K562 (cell line): ENCODE measurements at regions not wholly inside any gene's neighbourhood (a gene's known extent, or its start where the extent isn't known, plus 50 kb on each side); places are given as distances from the start of the nearest gene placed in this dataset.

Experiments
- CHD4 ChIP-seq: fragments of 200-600 bp; sonication (generic); IDR thresholded peaks from 3 replicates; pipeline ENCODE4 v1.6.1; 2012; ENCODE audit warnings: low read depth, mild to moderate bottlenecking, mixed read lengths, low read length, inconsistent platforms; ENCODE audit not compliant: insufficient read depth, insufficient replicate concordance, poor library complexity, severe bottlenecking
- CREM ChIP-seq: IDR thresholded peaks from 2 replicates; pipeline ENCODE4 v1.6.1; 2014; ENCODE audit warnings: antibody characterized with exemption, low read depth
- HCFC1 ChIP-seq: IDR thresholded peaks from 2 replicates; pipeline ENCODE4 v1.6.1; 2012; ENCODE audit warnings: low read depth, low read length, improper control_type of control experiment
- KDM1A ChIP-seq, 2 experiments: fragments of 450-650 bp; IDR thresholded peaks; 2 replicates each; pipeline ENCODE4 v1.6.1; 2016; ENCODE audit warnings: mild to moderate bottlenecking in 2 of 2
- POLR2A ChIP-seq: fragments of 450-650 bp; conservative IDR thresholded peaks from 2 replicates; pipeline ENCODE4 v1.6.1; 2016
- POLR2AphosphoS5 ChIP-seq: IDR thresholded peaks from 2 replicates; pipeline ENCODE4 v1.6.1; 2011; ENCODE audit warnings: mild to moderate bottlenecking, low read depth, low read length, moderate library complexity; ENCODE audit not compliant: control insufficient read depth, insufficient read depth
- ZNF232 ChIP-seq: sonication (generic); formaldehyde crosslinking; IDR thresholded peaks from 2 replicates; pipeline ENCODE4 v1.8.0; 2022; ENCODE audit warnings: mild to moderate bottlenecking, missing genetic modification reagents
- ZNF274 ChIP-seq: IDR thresholded peaks from 2 replicates; pipeline ENCODE4 v1.6.1; 2011; ENCODE audit warnings: low read depth, mild to moderate bottlenecking, low read length, moderate library complexity, borderline replicate concordance
- ZNF561 ChIP-seq: fragments of 450-650 bp; formaldehyde crosslinking; conservative IDR thresholded peaks from 2 replicates; pipeline ENCODE4 v1.4.0; 2020; ENCODE audit warnings: mild to moderate bottlenecking, moderate library complexity
- TF ChIP-seq, protein P1 (sequence below): fragments of 450-650 bp; formaldehyde crosslinking; IDR thresholded peaks from 2 replicates; pipeline ENCODE4 v1.4.0; 2022; ENCODE audit warnings: mild to moderate bottlenecking, moderate library complexity
- TF ChIP-seq, protein P2 (sequence below), 3 experiments: IDR thresholded peaks in 2 of 3; conservative IDR thresholded peaks in 1 of 3; 2 replicates each; pipeline ENCODE4 v1.5.1; 2011 to 2012; ENCODE audit warnings: low read length in 3 of 3, mild to moderate bottlenecking in 3 of 3, control low read depth in 2 of 3, improper control_type of control experiment in 1 of 3, inconsistent platforms in 1 of 3, low read depth in 1 of 3, mixed read lengths in 1 of 3, moderate library complexity in 1 of 3; ENCODE audit not compliant: insufficient read depth in 2 of 3

DNA sequence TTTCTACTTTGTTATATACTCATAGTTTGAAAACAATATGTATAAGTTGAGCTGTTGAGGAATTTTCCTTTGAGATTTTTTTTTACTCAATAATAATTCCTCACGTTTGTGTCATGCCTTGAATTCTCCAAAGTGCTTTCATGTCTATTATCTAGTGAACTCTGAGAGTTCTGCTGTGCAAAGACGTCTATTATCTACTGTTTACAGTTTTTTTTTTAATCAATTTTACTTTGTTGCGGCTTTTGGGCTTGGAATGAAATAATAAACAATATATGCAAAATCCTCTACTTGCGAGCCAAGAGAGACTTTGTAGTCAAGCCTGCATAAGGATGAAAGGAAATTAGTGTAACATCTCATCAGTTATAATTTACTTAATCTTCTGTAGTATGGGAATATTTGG is 107.2 kb upstream of the FRMD6 start:
- TF ChIP-seq POLR2A: no peak
- TF ChIP-seq ZNF561 (CRISPR knock-in tag): no peak
- no peak for TF ChIP-seq ZNF274
- TF ChIP-seq KDM1A (IDR thresholded peaks at IDR 0.05): no peak
- TF ChIP-seq CREM: no peak
- TF ChIP-seq, protein P1, sequence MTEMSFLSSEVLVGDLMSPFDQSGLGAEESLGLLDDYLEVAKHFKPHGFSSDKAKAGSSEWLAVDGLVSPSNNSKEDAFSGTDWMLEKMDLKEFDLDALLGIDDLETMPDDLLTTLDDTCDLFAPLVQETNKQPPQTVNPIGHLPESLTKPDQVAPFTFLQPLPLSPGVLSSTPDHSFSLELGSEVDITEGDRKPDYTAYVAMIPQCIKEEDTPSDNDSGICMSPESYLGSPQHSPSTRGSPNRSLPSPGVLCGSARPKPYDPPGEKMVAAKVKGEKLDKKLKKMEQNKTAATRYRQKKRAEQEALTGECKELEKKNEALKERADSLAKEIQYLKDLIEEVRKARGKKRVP: no peak
- TF ChIP-seq ZNF232 (CRISPR knock-in tag): no peak
- no peak for TF ChIP-seq POLR2AphosphoS5
- no peak for TF ChIP-seq HCFC1
- TF ChIP-seq, protein P2, sequence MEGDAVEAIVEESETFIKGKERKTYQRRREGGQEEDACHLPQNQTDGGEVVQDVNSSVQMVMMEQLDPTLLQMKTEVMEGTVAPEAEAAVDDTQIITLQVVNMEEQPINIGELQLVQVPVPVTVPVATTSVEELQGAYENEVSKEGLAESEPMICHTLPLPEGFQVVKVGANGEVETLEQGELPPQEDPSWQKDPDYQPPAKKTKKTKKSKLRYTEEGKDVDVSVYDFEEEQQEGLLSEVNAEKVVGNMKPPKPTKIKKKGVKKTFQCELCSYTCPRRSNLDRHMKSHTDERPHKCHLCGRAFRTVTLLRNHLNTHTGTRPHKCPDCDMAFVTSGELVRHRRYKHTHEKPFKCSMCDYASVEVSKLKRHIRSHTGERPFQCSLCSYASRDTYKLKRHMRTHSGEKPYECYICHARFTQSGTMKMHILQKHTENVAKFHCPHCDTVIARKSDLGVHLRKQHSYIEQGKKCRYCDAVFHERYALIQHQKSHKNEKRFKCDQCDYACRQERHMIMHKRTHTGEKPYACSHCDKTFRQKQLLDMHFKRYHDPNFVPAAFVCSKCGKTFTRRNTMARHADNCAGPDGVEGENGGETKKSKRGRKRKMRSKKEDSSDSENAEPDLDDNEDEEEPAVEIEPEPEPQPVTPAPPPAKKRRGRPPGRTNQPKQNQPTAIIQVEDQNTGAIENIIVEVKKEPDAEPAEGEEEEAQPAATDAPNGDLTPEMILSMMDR (IDR thresholded peaks at IDR 0.05 in 2 of 3, conservative IDR thresholded peaks at IDR 0.05 in 1 of 3; ENCODE audit: insufficient read depth in 2 of 3, low read depth in 1 of 3, low read length in 3 of 3): no peak
- TF ChIP-seq CHD4: no peak
